ENCODE measurements at regions not wholly inside any gene's neighbourhood (a gene's known extent, or its start where the extent isn't known, plus 50 kb on each side); places are given as distances from the start of the nearest gene placed in this dataset.

DNA sequence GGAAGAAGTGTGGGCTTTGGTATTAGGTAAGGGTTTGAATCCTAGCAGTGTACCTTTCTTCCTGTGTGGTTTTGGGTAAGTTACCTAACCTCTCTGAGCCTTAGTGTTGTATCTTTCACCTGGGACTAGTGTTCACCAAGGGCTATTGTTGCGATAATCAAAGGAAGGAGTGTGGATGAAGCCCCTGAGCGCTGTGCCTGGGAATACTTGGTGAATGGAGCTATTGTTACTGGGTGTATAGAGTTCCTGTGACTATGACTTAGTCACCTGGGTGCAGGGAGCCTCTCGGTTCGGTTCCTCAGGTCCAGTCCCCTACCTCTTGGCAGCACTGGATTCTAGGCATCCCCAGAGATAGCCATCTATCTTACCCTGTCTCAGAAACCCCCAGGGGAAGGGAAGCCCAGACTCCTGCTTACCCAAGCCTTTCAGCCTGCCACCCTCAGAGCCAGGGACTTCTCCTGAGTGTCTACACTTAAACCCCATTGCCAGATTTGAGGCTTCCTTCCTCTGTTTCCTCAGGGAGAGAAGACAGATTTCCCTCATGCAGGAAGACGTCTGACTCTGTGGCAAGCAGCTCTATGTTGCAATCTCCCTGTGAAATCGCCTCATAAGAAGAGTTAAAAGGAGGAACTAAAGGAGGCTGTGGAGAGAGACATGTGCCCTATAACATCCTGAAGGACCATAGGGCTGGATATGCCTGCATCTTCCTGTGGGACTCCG lies 181.0 kb upstream of the PITX1 start:
- Histone ChIP-seq H2BK15ac (replicated peaks; ENCODE audit: low read depth) (no peak overlapping the region), H3K27me3 (ENCODE audit: insufficient read depth, low read length, poor library complexity) (no peaks in the 10 kb centered on the region), H3K4me1 (ENCODE audit: control insufficient read depth, low read depth, low read length) (no peaks in the 10 kb centered on the region), H2BK5ac (ENCODE audit: low read length) (no peak overlapping the region), H3K9ac (ENCODE audit: low read length) (no peak overlapping the region), H3K79me2 (ENCODE audit: control insufficient read depth, insufficient read depth, low read length) (no peaks in the 10 kb centered on the region), H3K18ac (ENCODE audit: low read length) (no peak overlapping the region), H3K4me2 (ENCODE audit: low read length) (no peak overlapping the region), H3K27ac (ENCODE audit: low read depth, low read length) (no peak overlapping the region), H2BK120ac (ENCODE audit: low read depth, low read length) (no peak overlapping the region), H3K36me3 (ENCODE audit: control insufficient read depth, insufficient read depth, low read length) (no peaks in the 10 kb centered on the region), H3K4me3 (ENCODE audit: low read length) (no peak overlapping the region), H3K56ac (ENCODE audit: low read length) (no peak overlapping the region), H4K8ac (ENCODE audit: low read depth, low read length) (no peak overlapping the region), H3K23ac (ENCODE audit: low read length) (no peak overlapping the region), H3K4ac (ENCODE audit: low read depth, low read length) (no peak overlapping the region), H3K79me1 (ENCODE audit: low read length) (no peaks in the 10 kb centered on the region), H2AK5ac (ENCODE audit: low read length) (no peak overlapping the region), H4K5ac (ENCODE audit: low read length) (no peak overlapping the region)
- WGBS (ENCODE audit: extremely low coverage, insufficient coverage, low lambda C conversion rate) = no CpG with 5 or more reads among the region's 7 CpGs
- no peak for DNase-seq

DNA sequence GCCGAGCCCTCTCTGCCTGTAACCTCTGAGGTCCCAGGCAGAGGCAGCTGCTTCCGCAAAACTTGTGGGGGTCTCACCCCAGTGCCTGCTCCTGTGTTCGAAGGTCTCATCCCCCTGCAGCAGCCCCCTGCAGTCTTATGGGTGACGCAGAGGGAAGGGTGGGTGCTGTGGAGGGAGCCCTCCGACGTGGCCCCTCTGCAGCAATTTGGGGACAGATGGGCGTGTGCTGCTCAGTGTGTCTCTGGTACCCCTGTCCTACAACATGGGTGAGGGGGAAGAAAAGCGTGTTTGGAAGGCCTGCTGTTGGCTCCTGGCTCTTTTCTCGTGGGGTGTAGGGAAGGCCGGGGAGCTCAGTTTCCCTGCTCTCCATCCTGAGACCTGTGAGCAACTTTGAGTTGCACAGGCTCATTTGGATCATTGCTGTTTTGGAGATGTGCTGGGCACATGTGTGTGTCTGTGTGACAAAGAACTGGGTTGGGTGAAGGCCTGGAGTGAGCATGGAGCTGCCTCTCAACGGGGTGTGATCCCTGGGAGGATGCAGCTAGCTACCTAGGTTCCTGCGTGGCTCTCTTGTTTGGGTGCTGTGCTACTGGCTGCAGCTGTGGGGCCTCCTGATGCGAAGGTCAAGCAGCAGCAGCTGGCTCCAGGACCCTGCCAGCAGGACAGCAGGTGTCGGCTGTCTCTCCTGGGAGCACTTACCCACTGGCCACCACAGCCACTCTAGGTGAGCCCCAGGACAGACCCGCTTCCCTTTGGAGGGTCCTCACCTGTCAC lies 179.6 kb upstream of the PITX1 start:
- no peak overlapping the region for H3K23ac ChIP-seq (ENCODE audit: low read length)
- no CpG with 5 or more reads among the region's 15 CpGs for WGBS (ENCODE audit: extremely low coverage, insufficient coverage, low lambda C conversion rate)
- H2BK120ac ChIP-seq (ENCODE audit: low read depth, low read length) = no peak overlapping the region
- H3K27ac ChIP-seq (ENCODE audit: low read depth, low read length) = no peak overlapping the region
- no peak overlapping the region for H3K4me2 ChIP-seq (ENCODE audit: low read length)
- no peaks in the 10 kb centered on the region for H3K79me2 ChIP-seq (ENCODE audit: control insufficient read depth, insufficient read depth, low read length)
- H3K4me3 ChIP-seq (ENCODE audit: low read length) = no peak overlapping the region
- H4K5ac ChIP-seq (ENCODE audit: low read length) = no peak overlapping the region
- no peaks in the 10 kb centered on the region for H3K27me3 ChIP-seq (ENCODE audit: insufficient read depth, low read length, poor library complexity)
- no peak for DNase-seq
- no peak overlapping the region for H4K8ac ChIP-seq (ENCODE audit: low read depth, low read length)
- no peak overlapping the region for H2BK5ac ChIP-seq (ENCODE audit: low read length)
- H3K79me1 ChIP-seq (ENCODE audit: low read length) = no peaks in the 10 kb centered on the region
- no peak overlapping the region for H3K18ac ChIP-seq (ENCODE audit: low read length)
- H3K36me3 ChIP-seq (ENCODE audit: control insufficient read depth, insufficient read depth, low read length) = no peaks in the 10 kb centered on the region
- H2AK5ac ChIP-seq (ENCODE audit: low read length) = no peak overlapping the region
- no peak overlapping the region for H3K56ac ChIP-seq (ENCODE audit: low read length)
- H2BK15ac ChIP-seq (replicated peaks; ENCODE audit: low read depth) = no peak overlapping the region
- H3K4me1 ChIP-seq (ENCODE audit: control insufficient read depth, low read depth, low read length) = peaks cover 2% of the 10 kb centered on the region
- H3K4ac ChIP-seq (ENCODE audit: low read depth, low read length) = no peak overlapping the region
- H3K9ac ChIP-seq (ENCODE audit: low read length) = no peak overlapping the region

DNA sequence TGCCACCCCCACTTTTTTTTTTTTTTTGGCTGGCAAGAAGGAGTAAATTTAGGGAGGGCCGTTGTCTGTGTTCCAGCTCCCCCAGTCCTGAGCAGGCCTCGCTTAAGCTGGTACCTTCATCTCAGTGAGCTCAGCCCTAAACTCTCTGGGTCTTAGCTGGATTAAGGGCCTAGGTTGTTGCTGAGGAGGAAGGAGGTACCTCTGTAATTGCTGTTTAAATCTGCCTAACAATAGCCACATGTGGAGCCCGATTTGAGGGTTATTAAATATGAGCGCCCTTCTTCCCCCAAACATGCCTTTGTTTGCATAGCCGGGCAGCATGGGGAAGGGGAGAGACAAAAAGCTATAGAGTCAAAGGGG lies 179.0 kb upstream of the PITX1 start:
- no peaks in the 10 kb centered on the region for H3K27me3 ChIP-seq (ENCODE audit: insufficient read depth, low read length, poor library complexity)
- no peaks in the 10 kb centered on the region for H3K79me1 ChIP-seq (ENCODE audit: low read length)
- no peak overlapping the region for H3K18ac ChIP-seq (ENCODE audit: low read length)
- H3K56ac ChIP-seq (ENCODE audit: low read length) = no peak overlapping the region
- H3K27ac ChIP-seq (ENCODE audit: low read depth, low read length) = no peak overlapping the region
- H2AK5ac ChIP-seq (ENCODE audit: low read length) = no peak overlapping the region
- no peak overlapping the region for H4K8ac ChIP-seq (ENCODE audit: low read depth, low read length)
- no peak overlapping the region for H3K23ac ChIP-seq (ENCODE audit: low read length)
- H2BK120ac ChIP-seq (ENCODE audit: low read depth, low read length) = no peak overlapping the region
- peaks cover 2% of the 10 kb centered on the region for H3K4me1 ChIP-seq (ENCODE audit: control insufficient read depth, low read depth, low read length)
- no peak overlapping the region for H3K4ac ChIP-seq (ENCODE audit: low read depth, low read length)
- no peak overlapping the region for H2BK5ac ChIP-seq (ENCODE audit: low read length)
- no peak overlapping the region for H4K5ac ChIP-seq (ENCODE audit: low read length)
- no CpG with 5 or more reads among the region's 5 CpGs for WGBS (ENCODE audit: extremely low coverage, insufficient coverage, low lambda C conversion rate)
- H3K79me2 ChIP-seq (ENCODE audit: control insufficient read depth, insufficient read depth, low read length) = no peaks in the 10 kb centered on the region
- H3K9ac ChIP-seq (ENCODE audit: low read length) = no peak overlapping the region
- no peak overlapping the region for H3K4me3 ChIP-seq (ENCODE audit: low read length)
- DNase-seq = no peak
- H2BK15ac ChIP-seq (replicated peaks; ENCODE audit: low read depth) = no peak overlapping the region
- no peaks in the 10 kb centered on the region for H3K36me3 ChIP-seq (ENCODE audit: control insufficient read depth, insufficient read depth, low read length)
- H3K4me2 ChIP-seq (ENCODE audit: low read length) = no peak overlapping the region

DNA sequence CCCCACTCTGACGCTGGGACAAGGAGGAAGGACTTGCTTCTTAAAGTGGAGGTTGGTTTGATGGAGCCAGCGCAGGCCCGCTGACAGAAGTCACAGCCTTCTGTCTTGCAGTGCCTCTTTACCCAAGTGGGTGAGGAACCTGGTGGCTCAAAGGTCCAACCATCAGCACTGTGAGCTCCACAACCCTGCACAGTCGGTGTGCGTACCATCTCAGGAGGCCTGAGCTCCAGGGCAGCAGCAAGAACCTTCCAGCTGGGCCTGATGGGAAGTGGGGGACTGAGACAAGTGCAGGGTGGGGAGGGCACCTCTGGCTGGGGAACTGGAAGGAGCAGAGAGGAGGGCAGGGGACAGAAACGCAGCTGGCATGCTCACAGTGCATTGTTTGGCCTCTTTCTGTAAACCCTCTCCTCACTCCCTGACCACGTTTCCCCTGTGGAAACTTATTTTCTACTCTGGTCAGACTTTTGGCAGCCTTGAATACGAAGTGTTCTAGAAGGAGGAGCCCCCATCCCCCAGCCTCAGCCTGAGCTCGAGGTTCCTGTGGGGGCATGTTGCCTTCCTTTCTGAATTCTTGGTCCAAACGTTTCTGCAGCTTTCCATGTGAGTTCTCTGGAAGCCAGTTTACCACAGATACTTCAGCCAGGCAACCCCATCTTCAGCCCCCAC lies 178.5 kb upstream of the PITX1 start:
- H2BK15ac ChIP-seq (replicated peaks; ENCODE audit: low read depth) = no peak overlapping the region
- no peak overlapping the region for H3K18ac ChIP-seq (ENCODE audit: low read length)
- H3K9ac ChIP-seq (ENCODE audit: low read length) = no peak overlapping the region
- H3K79me2 ChIP-seq (ENCODE audit: control insufficient read depth, insufficient read depth, low read length) = no peaks in the 10 kb centered on the region
- H4K8ac ChIP-seq (ENCODE audit: low read depth, low read length) = no peak overlapping the region
- no peaks in the 10 kb centered on the region for H3K79me1 ChIP-seq (ENCODE audit: low read length)
- no peak overlapping the region for H2BK5ac ChIP-seq (ENCODE audit: low read length)
- H2AK5ac ChIP-seq (ENCODE audit: low read length) = no peak overlapping the region
- no peak overlapping the region for H3K27ac ChIP-seq (ENCODE audit: low read depth, low read length)
- no peaks in the 10 kb centered on the region for H3K36me3 ChIP-seq (ENCODE audit: control insufficient read depth, insufficient read depth, low read length)
- H3K27me3 ChIP-seq (ENCODE audit: insufficient read depth, low read length, poor library complexity) = no peaks in the 10 kb centered on the region
- peak overlapping the region; percentile 17 for H3K56ac ChIP-seq (ENCODE audit: low read length)
- no peak overlapping the region for H3K4me3 ChIP-seq (ENCODE audit: low read length)
- no peak overlapping the region for H3K4me2 ChIP-seq (ENCODE audit: low read length)
- H3K4me1 ChIP-seq (ENCODE audit: control insufficient read depth, low read depth, low read length) = peaks cover 2% of the 10 kb centered on the region
- no peak for DNase-seq
- WGBS (ENCODE audit: extremely low coverage, insufficient coverage, low lambda C conversion rate) = no CpG with 5 or more reads among the region's 10 CpGs
- no peak overlapping the region for H2BK120ac ChIP-seq (ENCODE audit: low read depth, low read length)
- peak overlapping the region; percentile 31 for H3K23ac ChIP-seq (ENCODE audit: low read length)
- no peak overlapping the region for H4K5ac ChIP-seq (ENCODE audit: low read length)
- no peak overlapping the region for H3K4ac ChIP-seq (ENCODE audit: low read depth, low read length)

DNA sequence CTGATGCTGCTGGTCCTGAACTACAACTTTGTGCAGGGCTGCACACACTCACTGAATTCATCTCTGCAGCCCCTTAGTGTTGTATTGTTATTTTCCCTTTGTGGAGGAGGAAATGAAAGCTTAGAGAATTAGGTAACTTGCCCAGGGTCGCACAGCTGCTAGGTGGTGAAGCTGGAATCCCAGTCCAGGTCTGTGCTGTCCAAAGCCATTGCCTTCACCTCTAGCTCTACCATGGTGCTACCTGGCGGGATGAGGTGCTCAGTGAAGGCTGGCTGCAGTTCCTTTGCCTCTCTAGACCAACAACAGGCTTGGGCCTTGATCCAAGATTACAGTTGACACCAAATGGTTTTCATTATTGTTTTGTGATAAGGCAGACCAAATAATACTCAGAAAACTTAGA lies 177.8 kb upstream of the PITX1 start:
- WGBS (ENCODE audit: extremely low coverage, insufficient coverage, low lambda C conversion rate) = no CpG with 5 or more reads among the region's 2 CpGs
- no peak overlapping the region for H2AK5ac ChIP-seq (ENCODE audit: low read length)
- no peak overlapping the region for H3K56ac ChIP-seq (ENCODE audit: low read length)

More for the DNA sequence above, 177.8 kb upstream of the PITX1 start:
- Histone ChIP-seq H3K36me3 (ENCODE audit: control insufficient read depth, insufficient read depth, low read length) (no peaks in the 10 kb centered on the region), H2BK120ac (ENCODE audit: low read depth, low read length) (no peak overlapping the region), H3K79me2 (ENCODE audit: control insufficient read depth, insufficient read depth, low read length) (no peaks in the 10 kb centered on the region), H4K8ac (ENCODE audit: low read depth, low read length) (no peak overlapping the region), H3K27ac (ENCODE audit: low read depth, low read length) (no peak overlapping the region), H3K4me1 (ENCODE audit: control insufficient read depth, low read depth, low read length) (peaks cover 2% of the 10 kb centered on the region), H3K23ac (ENCODE audit: low read length) (peak overlapping the region; percentile 9), H3K4me2 (ENCODE audit: low read length) (no peak overlapping the region), H3K27me3 (ENCODE audit: insufficient read depth, low read length, poor library complexity) (no peaks in the 10 kb centered on the region), H2BK15ac (replicated peaks; ENCODE audit: low read depth) (no peak overlapping the region), H3K4ac (ENCODE audit: low read depth, low read length) (no peak overlapping the region), H3K9ac (ENCODE audit: low read length) (no peak overlapping the region), H4K5ac (ENCODE audit: low read length) (no peak overlapping the region), H2BK5ac (ENCODE audit: low read length) (no peak overlapping the region), H3K4me3 (ENCODE audit: low read length) (no peak overlapping the region), H3K18ac (ENCODE audit: low read length) (no peak overlapping the region), H3K79me1 (ENCODE audit: low read length) (no peaks in the 10 kb centered on the region)
- peak; percentile 29 for DNase-seq
